Breast epithelium (tissue), 4 donors: ENCODE measurements at regions not wholly inside any gene's neighbourhood (a gene's known extent, or its start where the extent isn't known, plus 50 kb on each side); places are given as distances from the start of the nearest gene placed in this dataset.

Source experiments
- DNase-seq, 2 donors: peaks; one replicate each; pipeline ENCODE4 v3.0.0-alpha.2; 2019; ENCODE audit warnings: low spot score in 2 of 2
- H3K27ac ChIP-seq, 2 donors: fragments of 200-600 bp; sonication (generic) in 1 of 2; one replicate each; pipeline ENCODE4 v1.5.1; 2016 to 2019; ENCODE audit warnings: mild to moderate bottlenecking in 1 of 2
- H3K27me3 ChIP-seq, 2 donors: fragments of 200-600 bp; sonication (generic) in 1 of 2; one replicate each; pipeline versions ENCODE4 v1.5.1 to v1.6.0; 2017 to 2019; ENCODE audit warnings: control low read depth in 1 of 2, mild to moderate bottlenecking in 1 of 2
- H3K36me3 ChIP-seq: fragments of 200-600 bp; one replicate; pipeline ENCODE4 v1.5.1; 2019
- H3K4me1 ChIP-seq, 2 donors: fragments of 200-600 bp; sonication (generic); one replicate each; pipeline ENCODE4 v1.5.1; 2016 to 2019; ENCODE audit warnings: control low read depth in 1 of 2
- H3K4me3 ChIP-seq, 3 donors: fragments of 200-600 bp; sonication (generic); 1 replicate in 2 of 3; 2 replicates in 1 of 3; pipeline ENCODE4 v1.5.1; 2016 to 2019; ENCODE audit warnings: mild to moderate bottlenecking in 3 of 3, moderate library complexity in 2 of 3
- H3K9me3 ChIP-seq, 2 donors: fragments of 200-600 bp; sonication (generic) in 1 of 2; one replicate each; pipeline ENCODE4 v1.5.1; 2016 to 2019; ENCODE audit warnings: control low read depth in 1 of 2
- CTCF ChIP-seq, 3 donors: fragments of 450-650 bp; IDR thresholded peaks; one replicate each; pipeline ENCODE4 v1.5.1; 2016 to 2017; ENCODE audit warnings: antibody characterized with exemption in 3 of 3, mild to moderate bottlenecking in 3 of 3, moderate library complexity in 3 of 3
- POLR2A ChIP-seq: fragments of 450-650 bp; IDR thresholded peaks from one replicate; pipeline ENCODE4 v1.6.1; 2016; ENCODE audit warnings: antibody characterized with exemption, mild to moderate bottlenecking, moderate library complexity
- POLR2AphosphoS5 ChIP-seq, 3 donors: sonication (generic); formaldehyde crosslinking; IDR thresholded peaks; one replicate each; pipeline ENCODE4 v1.6.1; 2017; ENCODE audit warnings: antibody characterized with exemption in 3 of 3
- intact Hi-C: fragments of 100-400 bp; cut with DNase I; formaldehyde crosslinking; loops from one replicate; pipeline ENCODE4 v1.15.1; 2023; ENCODE audit warnings: low total_unique reads

GRCh38 chr15:29962407-29962806 is 120.3 kb upstream of the GOLGA8J start:
- Histone ChIP-seq H3K4me3 (no peak overlapping the region), H3K36me3 (no peaks in the 10 kb centered on the region), H3K27ac (no peak overlapping the region), H3K9me3 (no peaks in the 10 kb centered on the region), H3K27me3 (peaks cover 0 to 9% of the 10 kb centered on the region in 2 donors), H3K4me1 (no peaks in the 10 kb centered on the region)
- intact Hi-C loops = no loop called here
- no peak for TF ChIP-seq CTCF (IDR thresholded peaks at IDR 0.05)
- TF ChIP-seq POLR2AphosphoS5 (IDR thresholded peaks at IDR 0.05) = no peak
- DNase-seq = no peak

GRCh38 chr15:29959384-29960137 is 123.2 kb upstream of the GOLGA8J start:
- intact Hi-C loops = no loop called here
- H3K36me3 ChIP-seq = no peaks in the 10 kb centered on the region
- no peak for DNase-seq
- no peak overlapping the region for H3K27ac ChIP-seq
- H3K9me3 ChIP-seq = no peaks in the 10 kb centered on the region
- H3K27me3 ChIP-seq = no peaks in the 10 kb centered on the region
- TF ChIP-seq POLR2A (no peak), CTCF (IDR thresholded peaks at IDR 0.05) (no peak), POLR2AphosphoS5 (IDR thresholded peaks at IDR 0.05) (no peak)
- H3K4me3 ChIP-seq = no peak overlapping the region
- H3K4me1 ChIP-seq = no peaks in the 10 kb centered on the region

- Histone ChIP-seq H3K9me3 (no peaks in the 10 kb centered on the region), H3K36me3 (no peaks in the 10 kb centered on the region), H3K27ac (no peak overlapping the region), H3K4me1 (no peaks in the 10 kb centered on the region), H3K27me3 (no peaks in the 10 kb centered on the region), H3K4me3 (no peak overlapping the region)
- intact Hi-C loops = no loop called here
- DNase-seq = no peak
- TF ChIP-seq POLR2AphosphoS5 (IDR thresholded peaks at IDR 0.05) (no peak), POLR2A (no peak), CTCF (IDR thresholded peaks at IDR 0.05) (no peak)
Observed at GRCh38 chr15:29952225-29952624, 130.0 kb upstream of the TJP1 start.

DNA sequence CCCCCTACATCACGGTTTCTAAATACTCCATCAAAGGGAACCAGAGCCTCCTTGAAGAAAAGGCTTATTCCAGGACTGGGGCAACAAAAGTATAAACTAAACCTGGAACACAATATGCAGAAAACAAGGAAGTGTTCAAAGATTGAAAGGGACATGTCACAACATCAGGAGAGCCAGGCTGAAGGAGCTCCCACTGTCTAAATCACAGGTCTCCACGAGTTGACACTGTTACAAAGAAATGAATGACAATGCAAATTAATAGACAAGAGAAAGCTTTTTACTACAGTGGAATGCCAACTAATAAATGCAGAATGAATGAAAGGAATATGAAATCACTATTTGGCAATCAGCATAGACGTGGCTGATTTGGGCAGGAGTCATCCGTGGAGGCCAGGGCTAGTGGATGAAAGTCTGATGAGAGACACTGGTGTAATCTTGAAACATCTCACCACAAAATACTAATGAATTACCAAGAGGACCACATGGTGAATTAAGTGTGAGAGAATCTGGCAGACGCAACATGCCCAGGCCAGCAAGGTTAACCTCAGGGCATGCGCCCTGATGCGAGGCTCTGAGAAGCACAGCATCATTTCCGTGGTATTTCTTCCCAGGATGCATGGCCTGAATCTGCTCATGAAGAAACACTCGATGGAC is 123.8 kb upstream of the TJP1 start:
- DNase-seq = no peak
- H3K9me3 ChIP-seq = no peaks in the 10 kb centered on the region
- no peak overlapping the region for H3K27ac ChIP-seq
- H3K36me3 ChIP-seq = no peaks in the 10 kb centered on the region
- no peak overlapping the region for H3K4me3 ChIP-seq
- intact Hi-C loops = no loop called here
- no peaks in the 10 kb centered on the region for H3K4me1 ChIP-seq
- H3K27me3 ChIP-seq = no peaks in the 10 kb centered on the region
- no peak for TF ChIP-seq CTCF (IDR thresholded peaks at IDR 0.05)
- TF ChIP-seq POLR2A = no peak
- TF ChIP-seq POLR2AphosphoS5 (IDR thresholded peaks at IDR 0.05) = no peak

- no peak for DNase-seq
- Histone ChIP-seq H3K4me3 (no peak overlapping the region), H3K9me3 (no peaks in the 10 kb centered on the region), H3K36me3 (no peaks in the 10 kb centered on the region), H3K27ac (no peak overlapping the region), H3K4me1 (no peaks in the 10 kb centered on the region), H3K27me3 (no peaks in the 10 kb centered on the region)
- intact Hi-C loops = no loop called here
- TF ChIP-seq POLR2AphosphoS5 (IDR thresholded peaks at IDR 0.05) (no peak), POLR2A (no peak), CTCF (IDR thresholded peaks at IDR 0.05) (no peak)
Observed at GRCh38 chr15:29944925-29945324, 122.7 kb upstream of the TJP1 start.
